HCT116 (cell line): ENCODE measurements at regions not wholly inside any gene's neighbourhood (a gene's known extent, or its start where the extent isn't known, plus 50 kb on each side); places are given as distances from the start of the nearest gene placed in this dataset.

Experiments
- ATAC-seq: fragments of 200-7000 bp; cut with Tn5 transposase; 2 replicates; pipeline ENCODE4 v1.9.1; 2020; ENCODE audit warnings: mild to moderate bottlenecking, moderate library complexity
- BruUV-seq: library from RNA; stranded (reverse); fragments of 400-500 nt; replicated peaks from 2 replicates; lab custom pipeline; 2021; lab: Mats Ljungman, UMichigan
- CTCF ChIA-PET: fragments of 300-600 bp; sonication (Branson Sonifier 250); formaldehyde crosslinking; loops from one replicate; lab custom pipeline; 2021; ENCODE audit warnings: antibody characterized with exemption; lab: Charles Lee
- POLR2A ChIA-PET: fragments of 300-600, 350-600 bp; sonication (Branson Sonifier 250); formaldehyde crosslinking; loops from one replicate; lab custom pipeline; 2021; ENCODE audit warnings: antibody characterized with exemption; lab: Charles Lee
- RAD21 ChIA-PET, 2 experiments: fragments of 300-600 bp; sonication (Branson Sonifier 250); formaldehyde crosslinking; loops; one replicate each; lab custom pipeline; 2023; ENCODE audit warnings: low total read pairs in 2 of 2; ENCODE audit not compliant: uncharacterized antibody in 2 of 2, unreplicated experiment in 2 of 2, low non-redundant PET in 1 of 2; lab: Charles Lee
- DNase-seq: peaks from one replicate; pipeline ENCODE4 v3.0.0-alpha.2; 2010; ENCODE audit warnings: low read depth, low spot score
- H2AFZ ChIP-seq: fragments of 200-600 bp; shearing (Covaris generic), sonication (generic); 2 replicates; pipeline ENCODE4 v1.6.1; 2017; ENCODE audit warnings: low read depth, mixed run types, mixed read lengths, antibody characterized with exemption, low read length; ENCODE audit not compliant: poor library complexity, severe bottlenecking
- H3K27ac ChIP-seq: 2 replicates; pipeline ENCODE4 v1.5.1; 2012; ENCODE audit warnings: low read depth, low read length
- H3K27me3 ChIP-seq: fragments of 200-600 bp; sonication (generic); 2 replicates; pipeline ENCODE4 v1.6.1; 2016; ENCODE audit warnings: mixed run types, low read length, mixed read lengths; ENCODE audit not compliant: insufficient read depth
- H3K36me3 ChIP-seq, 2 experiments: fragments of 200-500 bp in 1 of 2; fragments of 200-600 bp in 1 of 2; sonication (Bioruptor generic) in 1 of 2; sonication (generic) in 1 of 2; 2 replicates each; pipeline versions ENCODE4 v1.5.1 to v1.6.1; 2014 to 2016; ENCODE audit warnings: low read length in 2 of 2, inconsistent platforms in 1 of 2, mixed read lengths in 1 of 2, mixed run types in 1 of 2; ENCODE audit not compliant: insufficient read depth in 2 of 2, control insufficient read depth in 1 of 2
- H3K4me1 ChIP-seq, 2 experiments: fragments of 200-600 bp in 1 of 2; sonication (generic) in 1 of 2; 2 replicates each; pipeline versions ENCODE4 v1.5.1 to v1.6.1; 2012 to 2017; ENCODE audit warnings: low read length in 2 of 2, inconsistent platforms in 1 of 2, mild to moderate bottlenecking in 1 of 2, mixed read lengths in 1 of 2, mixed run types in 1 of 2, moderate library complexity in 1 of 2; ENCODE audit not compliant: insufficient read depth in 2 of 2, control insufficient read depth in 1 of 2
- H3K4me2 ChIP-seq: fragments of 200-600 bp; sonication (generic); 2 replicates; pipeline ENCODE4 v1.6.1; 2017; ENCODE audit warnings: mixed run types, low read length, mixed read lengths
- H3K4me3 ChIP-seq, 2 experiments: fragments of 200-600 bp in 1 of 2; sonication (generic) in 1 of 2; replicated peaks in 1 of 2; 2 replicates each; pipeline ENCODE4 v1.5.1; 2011 to 2016; ENCODE audit warnings: low read length in 2 of 2, control low read depth in 1 of 2, low read depth in 1 of 2, mild to moderate bottlenecking in 1 of 2, mixed read lengths in 1 of 2, mixed run types in 1 of 2
- H3K79me2 ChIP-seq: fragments of 200-600 bp; sonication (generic); 2 replicates; pipeline ENCODE4 v1.6.1; 2017; ENCODE audit warnings: mild to moderate bottlenecking, mixed run types, low read length, moderate library complexity, mixed read lengths; ENCODE audit not compliant: insufficient read depth
- H3K9ac ChIP-seq: fragments of 200-600 bp; sonication (generic); 2 replicates; pipeline ENCODE4 v1.6.1; 2016; ENCODE audit warnings: low read length, mixed read lengths
- H3K9me2 ChIP-seq: fragments of 200-600 bp; sonication (generic), shearing (Covaris generic); 2 replicates; pipeline ENCODE4 v1.6.1; 2017; ENCODE audit warnings: mixed run types, mild to moderate bottlenecking, moderate library complexity; ENCODE audit not compliant: insufficient read depth
- H3K9me3 ChIP-seq, 2 experiments: fragments of 200-500 bp in 1 of 2; fragments of 200-600 bp in 1 of 2; sonication (Bioruptor generic) in 1 of 2; sonication (generic) in 1 of 2; 2 replicates each; pipeline ENCODE4 v1.6.1; 2014 to 2017; ENCODE audit warnings: low read length in 2 of 2, mixed read lengths in 2 of 2, inconsistent platforms in 1 of 2, low read depth in 1 of 2, mild to moderate bottlenecking in 1 of 2, mixed run types in 1 of 2, moderate library complexity in 1 of 2; ENCODE audit not compliant: control insufficient read depth in 1 of 2, insufficient read depth in 1 of 2
- H4K20me1 ChIP-seq: fragments of 200-600 bp; sonication (generic), shearing (Covaris generic); 2 replicates; pipeline ENCODE4 v1.6.1; 2017; ENCODE audit warnings: mixed run types, mild to moderate bottlenecking, moderate library complexity; ENCODE audit not compliant: insufficient read depth
- ELF1 ChIP-seq: IDR thresholded peaks from 2 replicates; pipeline ENCODE4 v1.6.1; 2012; ENCODE audit warnings: low read depth, borderline replicate concordance
- EZH2 ChIP-seq: fragments of 200-600 bp; sonication (generic); IDR thresholded peaks from 2 replicates; pipeline ENCODE4 v1.6.1; 2017; ENCODE audit warnings: antibody characterized with exemption, mixed run types
- JUND ChIP-seq: IDR thresholded peaks from 2 replicates; pipeline ENCODE4 v1.6.1; 2012
- POLR2A ChIP-seq: IDR thresholded peaks from 2 replicates; pipeline ENCODE4 v1.7.0; 2011; ENCODE audit warnings: borderline replicate concordance; ENCODE audit not compliant: insufficient read depth, insufficient read length; ENCODE audit errors: extremely low read depth
- SP1 ChIP-seq: IDR thresholded peaks from 2 replicates; pipeline ENCODE4 v1.6.1; 2012; ENCODE audit warnings: low read depth
- SRF ChIP-seq: IDR thresholded peaks from 2 replicates; pipeline ENCODE4 v1.6.1; 2012; ENCODE audit warnings: low read depth
- TCF7L2 ChIP-seq: IDR thresholded peaks from 2 replicates; pipeline ENCODE4 v1.7.0; 2011; ENCODE audit warnings: borderline replicate concordance, inconsistent platforms; ENCODE audit not compliant: insufficient read depth, insufficient read length; ENCODE audit errors: extremely low read depth
- YY1 ChIP-seq: IDR thresholded peaks from 2 replicates; pipeline ENCODE4 v1.6.1; 2011; ENCODE audit warnings: low read length, low read depth, moderate library complexity, mild to moderate bottlenecking; ENCODE audit not compliant: insufficient replicate concordance; ENCODE audit errors: extremely low read depth
- ZBTB33 ChIP-seq: IDR thresholded peaks from 2 replicates; pipeline ENCODE4 v1.6.1; 2011; ENCODE audit warnings: mild to moderate bottlenecking, low read length, moderate library complexity; ENCODE audit not compliant: insufficient replicate concordance; ENCODE audit errors: extremely low read depth
- ZFX ChIP-seq: fragments of 450-650 bp; IDR thresholded peaks from 2 replicates; pipeline ENCODE4 v1.6.1; 2017
- intact Hi-C: fragments of 100-400 bp; cut with micrococcal nuclease; formaldehyde crosslinking; loops from 2 replicates; pipeline ENCODE4 v1.10.0; 2022
- TF ChIP-seq, protein P1 (sequence below): IDR thresholded peaks from 2 replicates; pipeline ENCODE4 v1.6.1; 2012; ENCODE audit warnings: low read depth

DNA sequence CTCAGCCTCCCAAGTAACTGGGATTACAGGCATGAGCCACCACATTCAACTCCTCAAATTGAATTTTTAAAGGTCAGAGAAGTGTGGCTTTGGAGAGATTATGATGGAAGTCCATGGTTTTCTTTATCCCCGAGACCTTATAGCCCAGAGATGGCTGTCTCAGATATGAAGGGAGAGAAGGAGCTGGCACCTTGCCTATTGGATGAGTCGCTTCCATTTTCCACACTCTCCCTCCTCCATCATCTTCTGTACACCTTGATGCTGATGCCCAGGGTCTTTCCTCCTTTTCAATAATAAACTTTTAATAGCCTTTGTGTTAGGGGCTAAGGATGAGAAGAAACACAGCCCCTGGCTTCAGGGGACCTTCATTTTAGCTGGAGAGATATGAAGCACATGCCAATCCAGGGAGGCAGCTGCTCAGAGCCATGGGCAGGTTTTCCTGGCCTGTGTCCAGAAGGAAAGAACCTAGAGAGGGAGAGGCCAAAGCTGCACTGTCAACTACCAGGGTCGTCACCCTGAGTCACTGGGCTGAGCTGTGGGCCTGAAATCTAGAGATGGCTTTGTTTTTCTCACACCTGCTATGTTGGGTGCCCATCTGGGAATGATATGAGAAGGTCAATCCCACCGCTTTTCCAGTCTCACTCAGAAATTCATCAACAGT lies 146.0 kb upstream of the SERTAD2 start:
- Histone ChIP-seq H2AFZ (no peak overlapping the region), H3K79me2 (no peaks in the 10 kb centered on the region), H3K9me2 (no peaks in the 10 kb centered on the region), H3K9ac (no peak overlapping the region), H3K36me3 (no peaks in the 10 kb centered on the region), H3K4me1 (peaks cover 34 to 36% of the 10 kb centered on the region in 2 experiments), H4K20me1 (no peaks in the 10 kb centered on the region), H3K9me3 (no peaks in the 10 kb centered on the region), H3K4me2 (peak overlapping the region; percentile 44), H3K4me3 (no peak overlapping the region), H3K27me3 (no peaks in the 10 kb centered on the region), H3K27ac (no peak overlapping the region)
- CTCF ChIA-PET: no interaction called here
- ATAC-seq (peak; percentile 57), DNase-seq (no peak)
- no peak for TF ChIP-seq ZBTB33
- peak; percentile 28; the same call in 1 of the 2 replicates for TF ChIP-seq JUND
- peak; percentile 38; the same call in 1 of the 2 replicates for TF ChIP-seq SP1
- TF ChIP-seq TCF7L2: no peak
- RAD21 ChIA-PET: interaction anchor here in 1 of 2 experiments (0.7 kb wide), 1 partner anchor 86 kb away, joined by 4 read pairs; no protein-coding TSS in a partner anchor
- intact Hi-C loops: no loop called here
- POLR2A ChIA-PET: interaction anchor here (1.1 kb wide), 1 partner anchor 12 kb away, joined by 3 read pairs; no protein-coding TSS in a partner anchor
- no TSS peak for BruUV-seq

DNA sequence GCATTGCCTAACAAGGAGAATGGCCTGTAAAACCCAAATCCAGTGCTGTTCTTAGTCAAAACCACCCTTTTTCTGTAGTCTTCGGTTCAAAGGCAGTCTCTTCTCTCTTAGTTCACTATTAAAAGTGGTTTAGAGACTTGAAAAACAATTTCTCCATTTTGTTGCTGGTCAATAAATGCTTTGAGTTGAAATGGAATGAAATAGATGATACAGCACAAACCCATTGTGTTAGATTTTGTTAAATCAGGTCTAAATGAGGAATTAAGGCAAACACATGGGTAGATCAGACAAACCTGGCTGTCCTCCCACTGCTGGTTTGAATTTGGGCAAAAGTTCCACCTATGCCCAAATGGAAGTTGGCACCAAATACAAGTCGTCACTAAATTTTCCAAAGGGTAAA lies 150.1 kb upstream of the SERTAD2 start:
- no peak overlapping the region for H3K4me3 ChIP-seq
- H3K4me2 ChIP-seq: no peak overlapping the region
- intact Hi-C loops: no loop called here
- POLR2A ChIA-PET: no interaction called here
- no TSS peak for BruUV-seq
- H3K4me1 ChIP-seq: peaks cover 29 to 43% of the 10 kb centered on the region in 2 experiments
- H3K27ac ChIP-seq: no peak overlapping the region
- no peak for DNase-seq
- no peak overlapping the region for H2AFZ ChIP-seq
- H3K9ac ChIP-seq: no peak overlapping the region
- no peaks in the 10 kb centered on the region for H3K9me3 ChIP-seq
- H3K36me3 ChIP-seq: no peaks in the 10 kb centered on the region
- ATAC-seq: no peak
- CTCF ChIA-PET: no interaction called here
- H3K79me2 ChIP-seq: no peaks in the 10 kb centered on the region
- no peaks in the 10 kb centered on the region for H4K20me1 ChIP-seq
- H3K9me2 ChIP-seq: no peaks in the 10 kb centered on the region
- RAD21 ChIA-PET: no interaction called here
- no peaks in the 10 kb centered on the region for H3K27me3 ChIP-seq
- TF ChIP-seq ZFX (no peak), ELF1 (no peak), POLR2A (no peak), YY1 (no peak), ZBTB33 (no peak), SRF (no peak), EZH2 (no peak), TCF7L2 (no peak)
- TF ChIP-seq, protein P1, sequence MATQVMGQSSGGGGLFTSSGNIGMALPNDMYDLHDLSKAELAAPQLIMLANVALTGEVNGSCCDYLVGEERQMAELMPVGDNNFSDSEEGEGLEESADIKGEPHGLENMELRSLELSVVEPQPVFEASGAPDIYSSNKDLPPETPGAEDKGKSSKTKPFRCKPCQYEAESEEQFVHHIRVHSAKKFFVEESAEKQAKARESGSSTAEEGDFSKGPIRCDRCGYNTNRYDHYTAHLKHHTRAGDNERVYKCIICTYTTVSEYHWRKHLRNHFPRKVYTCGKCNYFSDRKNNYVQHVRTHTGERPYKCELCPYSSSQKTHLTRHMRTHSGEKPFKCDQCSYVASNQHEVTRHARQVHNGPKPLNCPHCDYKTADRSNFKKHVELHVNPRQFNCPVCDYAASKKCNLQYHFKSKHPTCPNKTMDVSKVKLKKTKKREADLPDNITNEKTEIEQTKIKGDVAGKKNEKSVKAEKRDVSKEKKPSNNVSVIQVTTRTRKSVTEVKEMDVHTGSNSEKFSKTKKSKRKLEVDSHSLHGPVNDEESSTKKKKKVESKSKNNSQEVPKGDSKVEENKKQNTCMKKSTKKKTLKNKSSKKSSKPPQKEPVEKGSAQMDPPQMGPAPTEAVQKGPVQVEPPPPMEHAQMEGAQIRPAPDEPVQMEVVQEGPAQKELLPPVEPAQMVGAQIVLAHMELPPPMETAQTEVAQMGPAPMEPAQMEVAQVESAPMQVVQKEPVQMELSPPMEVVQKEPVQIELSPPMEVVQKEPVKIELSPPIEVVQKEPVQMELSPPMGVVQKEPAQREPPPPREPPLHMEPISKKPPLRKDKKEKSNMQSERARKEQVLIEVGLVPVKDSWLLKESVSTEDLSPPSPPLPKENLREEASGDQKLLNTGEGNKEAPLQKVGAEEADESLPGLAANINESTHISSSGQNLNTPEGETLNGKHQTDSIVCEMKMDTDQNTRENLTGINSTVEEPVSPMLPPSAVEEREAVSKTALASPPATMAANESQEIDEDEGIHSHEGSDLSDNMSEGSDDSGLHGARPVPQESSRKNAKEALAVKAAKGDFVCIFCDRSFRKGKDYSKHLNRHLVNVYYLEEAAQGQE: no peak
